ENCODE measurements at regions not wholly inside any gene's neighbourhood (a gene's known extent, or its start where the extent isn't known, plus 50 kb on each side); places are given as distances from the start of the nearest gene placed in this dataset.

- TF ChIP-seq GATA2 (IDR thresholded peaks at IDR 0.05; ENCODE audit: low read depth, low read length) (no peak), GATA3 (IDR thresholded peaks at IDR 0.05; ENCODE audit: low read depth, low read length) (no peak)
Observed at GRCh38 chr13:33744589-33745369, 73.2 kb upstream of the RFC3 start.

DNA sequence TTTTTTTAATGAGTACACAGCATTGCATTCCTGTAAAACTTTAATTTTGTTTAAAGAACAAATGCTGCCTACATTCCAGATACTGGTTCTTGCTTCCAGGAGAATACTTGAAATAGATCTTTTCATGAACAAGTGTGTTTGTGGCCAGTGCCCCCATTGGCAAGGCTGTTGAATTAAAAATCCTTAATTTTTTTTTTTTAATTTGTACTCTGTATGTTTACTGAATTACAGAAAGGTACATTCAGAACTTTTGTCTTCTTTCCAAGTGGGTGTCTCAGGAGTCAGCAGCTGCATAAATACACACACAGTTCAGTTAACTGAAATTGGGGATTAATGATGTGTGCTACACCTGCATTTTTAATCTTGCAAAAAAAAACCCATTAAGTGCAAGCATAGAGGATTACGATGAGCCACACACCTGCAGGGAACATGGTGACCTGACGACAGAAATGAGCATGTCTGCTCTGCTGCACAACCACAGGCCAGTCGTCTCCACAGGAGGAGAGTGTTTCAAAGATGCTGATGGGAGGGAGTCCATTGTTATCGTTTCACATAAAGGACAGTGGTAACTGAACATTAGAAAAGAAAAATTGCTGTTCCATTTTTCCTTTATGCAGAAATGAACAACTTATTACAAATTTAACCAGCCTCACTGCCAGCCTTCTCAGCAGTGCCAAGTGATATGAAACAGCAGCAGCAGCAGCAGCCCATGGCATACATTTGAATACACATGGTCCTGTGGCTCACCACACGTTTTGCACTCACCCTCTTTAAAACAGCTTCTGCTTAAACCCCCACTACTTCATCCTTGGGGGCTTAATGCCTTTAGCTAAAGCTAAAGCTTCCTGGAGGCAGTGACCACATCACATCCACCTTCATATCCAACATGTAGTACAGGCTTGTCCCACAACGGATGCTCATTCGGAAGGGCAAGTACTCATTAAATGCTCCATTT is 72.3 kb upstream of the RFC3 start:
- TF ChIP-seq GATA3 (IDR thresholded peaks at IDR 0.05; ENCODE audit: low read depth, low read length) (no peak), GATA2 (IDR thresholded peaks at IDR 0.05; ENCODE audit: low read depth, low read length) (no peak)

GRCh38 chr13:33746867-33747266 is 71.1 kb upstream of the RFC3 start:
- TF ChIP-seq GATA3 (IDR thresholded peaks at IDR 0.05; ENCODE audit: low read depth, low read length) = no peak
- TF ChIP-seq GATA2 (IDR thresholded peaks at IDR 0.05; ENCODE audit: low read depth, low read length) = no peak

GRCh38 chr13:33751151-33751550 is 66.8 kb upstream of the RFC3 start:
- TF ChIP-seq GATA2 (IDR thresholded peaks at IDR 0.05; ENCODE audit: low read depth, low read length) (no peak), GATA3 (IDR thresholded peaks at IDR 0.05; ENCODE audit: low read depth, low read length) (no peak)

DNA sequence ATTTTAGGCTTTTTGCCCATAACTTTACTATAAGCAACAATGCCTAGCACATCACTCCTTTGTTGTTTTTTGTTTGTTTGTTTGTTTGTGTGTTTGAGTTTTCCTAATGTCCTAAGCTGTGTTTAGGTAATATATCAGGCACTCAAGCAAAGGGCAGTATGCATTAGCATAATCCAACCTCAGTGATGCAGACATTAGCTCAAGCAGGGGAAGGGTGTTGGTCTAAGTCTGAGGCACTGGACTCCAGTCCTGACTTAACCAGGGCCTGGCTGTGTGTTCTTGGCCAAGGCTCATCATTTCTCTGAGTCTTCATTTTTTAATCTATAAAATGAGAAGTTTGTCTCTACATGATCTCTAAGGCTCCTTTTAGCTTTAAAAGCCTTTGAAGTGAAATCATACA is 65.9 kb upstream of the RFC3 start:
- TF ChIP-seq GATA3 (IDR thresholded peaks at IDR 0.05; ENCODE audit: low read depth, low read length) (no peak), GATA2 (IDR thresholded peaks at IDR 0.05; ENCODE audit: low read depth, low read length) (no peak)

- TF ChIP-seq GATA2 (IDR thresholded peaks at IDR 0.05; ENCODE audit: low read depth, low read length) (no peak), GATA3 (IDR thresholded peaks at IDR 0.05; ENCODE audit: low read depth, low read length) (no peak)
Observed at GRCh38 chr13:33752597-33752996, 65.4 kb upstream of the RFC3 start.

- no peak for TF ChIP-seq GATA2 (IDR thresholded peaks at IDR 0.05; ENCODE audit: low read depth, low read length)
- no peak for TF ChIP-seq GATA3 (IDR thresholded peaks at IDR 0.05; ENCODE audit: low read depth, low read length)
Observed at GRCh38 chr13:33756929-33757328, 61.0 kb upstream of the RFC3 start.

GRCh38 chr13:33757713-33758112 is 60.2 kb upstream of the RFC3 start:
- TF ChIP-seq GATA3 (IDR thresholded peaks at IDR 0.05; ENCODE audit: low read depth, low read length) (no peak), GATA2 (IDR thresholded peaks at IDR 0.05; ENCODE audit: low read depth, low read length) (no peak)

DNA sequence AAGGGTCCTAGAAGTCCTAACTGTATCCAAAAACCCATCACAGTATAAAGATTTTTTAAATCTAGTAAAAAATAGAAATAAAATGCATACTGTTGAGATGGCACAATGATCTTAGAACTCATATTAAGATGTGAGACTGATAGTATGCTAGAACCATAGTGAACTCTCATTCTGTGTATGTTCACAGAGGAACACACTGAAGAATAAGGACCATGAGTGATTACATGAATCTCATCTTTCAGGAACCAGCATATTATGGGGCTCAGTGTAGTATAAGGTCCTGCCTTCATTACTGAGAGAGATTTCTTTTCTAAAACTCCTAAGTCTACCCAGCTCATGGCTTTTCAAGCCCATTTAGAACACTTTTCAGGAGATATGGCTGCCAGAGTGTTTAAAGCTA is 59.8 kb upstream of the RFC3 start:
- TF ChIP-seq GATA2 (IDR thresholded peaks at IDR 0.05; ENCODE audit: low read depth, low read length) = no peak
- TF ChIP-seq GATA3 (IDR thresholded peaks at IDR 0.05; ENCODE audit: low read depth, low read length) = no peak

- no peak for TF ChIP-seq GATA3 (IDR thresholded peaks at IDR 0.05; ENCODE audit: low read depth, low read length)
Observed at GRCh38 chr13:33761740-33762139, 56.2 kb upstream of the RFC3 start.

DNA sequence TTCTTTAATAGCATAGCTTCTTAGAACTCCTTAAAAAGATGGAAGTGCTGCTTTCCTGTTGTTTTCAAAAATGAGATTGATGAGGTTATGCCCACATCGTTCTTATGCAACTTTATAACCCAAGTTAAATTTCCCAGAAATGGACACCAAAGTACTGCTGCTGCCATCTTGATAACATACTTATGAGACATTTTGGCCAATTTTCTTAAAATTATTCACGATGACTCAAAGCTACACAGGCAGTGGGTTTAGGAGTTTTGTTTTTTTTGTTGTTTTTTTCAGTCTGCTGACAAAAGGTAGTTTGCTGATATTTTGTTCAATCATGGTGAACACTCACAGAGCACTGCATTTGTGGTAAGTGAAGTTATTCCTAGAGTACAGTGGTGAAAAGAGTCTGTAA is 54.9 kb upstream of the RFC3 start:
- TF ChIP-seq GATA2 (IDR thresholded peaks at IDR 0.05; ENCODE audit: low read depth, low read length) = no peak
- no peak for TF ChIP-seq GATA3 (IDR thresholded peaks at IDR 0.05; ENCODE audit: low read depth, low read length)

DNA sequence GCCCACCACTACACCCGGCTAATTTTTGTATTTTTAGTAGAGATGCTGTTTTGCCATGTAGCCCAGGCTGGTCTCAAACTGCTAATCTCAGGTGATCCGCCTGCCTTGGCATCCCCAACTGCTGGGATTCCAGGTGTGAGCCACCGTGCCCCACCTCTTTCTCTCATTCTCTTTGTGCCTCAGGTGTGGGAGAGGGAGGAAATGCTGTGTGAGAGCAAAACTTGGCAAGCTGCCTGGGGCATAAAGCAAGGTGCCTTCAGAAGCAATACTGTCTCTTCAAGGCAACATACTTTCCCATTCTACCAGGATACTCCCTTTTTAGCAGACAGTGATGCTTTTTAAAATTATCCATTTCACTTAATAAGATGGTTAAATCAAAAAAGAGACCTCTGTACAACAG is 53.2 kb upstream of the RFC3 start:
- TF ChIP-seq GATA3 (IDR thresholded peaks at IDR 0.05; ENCODE audit: low read depth, low read length) (no peak), GATA2 (IDR thresholded peaks at IDR 0.05; ENCODE audit: low read depth, low read length) (no peak)

DNA sequence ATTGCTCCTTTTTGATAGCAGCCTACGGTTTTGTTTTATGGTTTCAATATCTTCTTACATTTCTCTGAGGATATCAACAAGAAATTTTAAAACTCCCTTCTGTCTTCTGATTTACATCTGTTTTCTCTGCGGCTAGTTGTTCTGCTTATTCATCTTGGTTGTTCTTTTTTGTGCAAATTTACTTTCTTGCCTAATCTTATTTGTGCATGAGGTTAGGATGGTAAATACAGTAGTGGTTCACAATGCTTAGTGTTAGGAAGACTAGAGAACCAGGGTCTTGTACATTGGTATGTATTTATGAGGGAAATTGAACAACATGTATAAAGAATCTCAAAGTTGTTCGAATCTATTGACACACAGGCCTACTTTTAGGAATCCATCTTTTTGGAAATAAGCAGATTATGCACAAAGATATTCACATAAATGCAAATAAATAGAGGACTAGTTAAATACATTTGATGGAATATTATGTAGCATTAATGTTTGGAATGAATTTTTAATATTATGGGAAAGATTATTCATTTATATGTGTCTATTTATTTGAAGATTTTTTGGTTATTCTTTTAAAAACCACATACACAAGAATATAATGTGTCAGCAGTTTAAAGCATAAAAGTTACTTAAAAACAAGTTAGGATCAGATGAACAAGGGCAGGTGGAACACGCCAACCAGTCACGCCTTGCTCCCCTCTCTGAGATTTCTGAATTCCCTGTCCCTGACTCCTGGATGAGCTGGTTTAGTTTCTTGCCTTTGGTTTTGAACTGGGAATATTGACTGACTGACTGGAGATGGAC is 51.4 kb upstream of the RFC3 start:
- no peak for TF ChIP-seq GATA3 (IDR thresholded peaks at IDR 0.05; ENCODE audit: low read depth, low read length)
- no peak for TF ChIP-seq GATA2 (IDR thresholded peaks at IDR 0.05; ENCODE audit: low read depth, low read length)

GRCh38 chr13:33767140-33767539 is 50.8 kb upstream of the RFC3 start:
- TF ChIP-seq GATA3 (IDR thresholded peaks at IDR 0.05; ENCODE audit: low read depth, low read length) (no peak), GATA2 (IDR thresholded peaks at IDR 0.05; ENCODE audit: low read depth, low read length) (no peak)
